Astrocyte of the spinal cord (primary cell): ENCODE measurements at regions not wholly inside any gene's neighbourhood (a gene's known extent, or its start where the extent isn't known, plus 50 kb on each side); places are given as distances from the start of the nearest gene placed in this dataset.

Experiments
- DNase-seq: peaks from one replicate; pipeline ENCODE4 v3.0.0; 2011; ENCODE audit warnings: low read depth, low spot score
- H3K4me3 ChIP-seq: 2 replicates; pipeline ENCODE4 v1.5.1; 2011; ENCODE audit warnings: low read depth, mild to moderate bottlenecking, low read length, moderate library complexity
- in situ Hi-C: cut with HindIII; loops from 2 replicates; pipeline ENCODE4 v1.10.0; 2017; ENCODE audit warnings: low sequenced_read_pairs
- TF ChIP-seq, protein P1 (sequence below): IDR thresholded peaks from 2 replicates; pipeline ENCODE4 v1.5.1; 2012; ENCODE audit warnings: low read depth, mild to moderate bottlenecking, low read length, inconsistent platforms

GRCh38 chr7:10655031-10655430, 318.6 kb upstream of the PHF14 start:
- TF ChIP-seq, protein P1, sequence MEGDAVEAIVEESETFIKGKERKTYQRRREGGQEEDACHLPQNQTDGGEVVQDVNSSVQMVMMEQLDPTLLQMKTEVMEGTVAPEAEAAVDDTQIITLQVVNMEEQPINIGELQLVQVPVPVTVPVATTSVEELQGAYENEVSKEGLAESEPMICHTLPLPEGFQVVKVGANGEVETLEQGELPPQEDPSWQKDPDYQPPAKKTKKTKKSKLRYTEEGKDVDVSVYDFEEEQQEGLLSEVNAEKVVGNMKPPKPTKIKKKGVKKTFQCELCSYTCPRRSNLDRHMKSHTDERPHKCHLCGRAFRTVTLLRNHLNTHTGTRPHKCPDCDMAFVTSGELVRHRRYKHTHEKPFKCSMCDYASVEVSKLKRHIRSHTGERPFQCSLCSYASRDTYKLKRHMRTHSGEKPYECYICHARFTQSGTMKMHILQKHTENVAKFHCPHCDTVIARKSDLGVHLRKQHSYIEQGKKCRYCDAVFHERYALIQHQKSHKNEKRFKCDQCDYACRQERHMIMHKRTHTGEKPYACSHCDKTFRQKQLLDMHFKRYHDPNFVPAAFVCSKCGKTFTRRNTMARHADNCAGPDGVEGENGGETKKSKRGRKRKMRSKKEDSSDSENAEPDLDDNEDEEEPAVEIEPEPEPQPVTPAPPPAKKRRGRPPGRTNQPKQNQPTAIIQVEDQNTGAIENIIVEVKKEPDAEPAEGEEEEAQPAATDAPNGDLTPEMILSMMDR: no peak

DNA sequence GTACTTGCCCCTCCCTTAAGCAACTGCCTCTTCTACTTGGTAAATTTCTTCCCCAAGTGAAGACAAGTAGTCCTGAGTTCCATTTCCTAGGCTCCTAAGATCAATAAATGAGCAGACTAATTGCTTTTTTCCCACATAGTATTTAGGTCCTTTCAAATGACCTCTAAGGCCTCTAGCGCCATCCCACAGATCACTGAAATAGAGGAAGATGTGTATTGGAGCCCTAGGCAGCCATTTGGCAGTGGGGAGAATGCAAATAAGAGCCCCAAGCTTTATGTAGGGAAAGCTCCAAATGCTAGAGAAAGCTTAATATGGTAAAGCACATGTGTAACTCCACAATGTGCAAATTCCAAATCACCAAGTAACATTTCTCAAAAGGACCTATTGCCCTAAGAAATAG, 316.5 kb upstream of the PHF14 start:
- TF ChIP-seq, protein P1: no peak
- DNase-seq: no peak
- in situ Hi-C loops: no loop called here
- H3K4me3 ChIP-seq: no peak overlapping the region

More at GRCh38 chr7:10655031-10655430, 318.6 kb upstream of the PHF14 start:
- no peak for DNase-seq
- no peak overlapping the region for H3K4me3 ChIP-seq
- in situ Hi-C loops: no loop called here

DNA sequence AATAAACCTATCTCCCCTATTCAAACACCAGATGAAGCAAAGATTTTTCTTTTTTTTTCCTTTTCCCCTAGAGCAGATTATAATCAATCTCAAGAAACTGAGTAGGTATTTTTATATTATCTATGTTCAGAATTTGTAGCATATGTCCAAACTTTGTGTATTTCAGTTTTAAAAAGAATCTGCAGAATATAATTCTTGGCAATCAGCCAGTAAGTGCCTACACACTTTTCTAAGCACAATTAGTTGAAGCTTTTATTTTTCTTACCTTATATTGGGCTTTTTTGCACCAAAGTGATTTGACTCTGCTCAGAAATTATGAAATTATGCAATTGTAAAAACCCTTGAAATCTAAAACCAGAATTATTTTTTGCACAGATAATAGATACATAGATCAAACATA, 315.8 kb upstream of the PHF14 start:
- DNase-seq: no peak
- in situ Hi-C loops: no loop called here
- TF ChIP-seq, protein P1: no peak
- no peak overlapping the region for H3K4me3 ChIP-seq

GRCh38 chr7:10662491-10662890, 311.2 kb upstream of the PHF14 start:
- in situ Hi-C loops: no loop called here
- TF ChIP-seq, protein P1: no peak
- no peak overlapping the region for H3K4me3 ChIP-seq
- DNase-seq: no peak

GRCh38 chr7:10662982-10663884, 310.4 kb upstream of the PHF14 start:
- in situ Hi-C loops: no loop called here
- H3K4me3 ChIP-seq: no peak overlapping the region
- TF ChIP-seq, protein P1: no peak
- DNase-seq: no peak

- TF ChIP-seq, protein P1: no peak
- in situ Hi-C loops: no loop called here
- no peak overlapping the region for H3K4me3 ChIP-seq
- DNase-seq: no peak
These were observed 301.5 kb upstream of the PHF14 start for GRCh38 chr7:10672186-10672585.
